NCI-H1092 treated with DMSO at 0.1 percent for 48 hours (cell line): ENCODE measurements at regions not wholly inside any gene's neighbourhood (a gene's known extent, or its start where the extent isn't known, plus 50 kb on each side); places are given as distances from the start of the nearest gene placed in this dataset.

ENCODE experiments used
- DNase-seq: peaks from one replicate; lab custom pipeline; 2025; lab: John Stamatoyannopoulos, UW

DNA sequence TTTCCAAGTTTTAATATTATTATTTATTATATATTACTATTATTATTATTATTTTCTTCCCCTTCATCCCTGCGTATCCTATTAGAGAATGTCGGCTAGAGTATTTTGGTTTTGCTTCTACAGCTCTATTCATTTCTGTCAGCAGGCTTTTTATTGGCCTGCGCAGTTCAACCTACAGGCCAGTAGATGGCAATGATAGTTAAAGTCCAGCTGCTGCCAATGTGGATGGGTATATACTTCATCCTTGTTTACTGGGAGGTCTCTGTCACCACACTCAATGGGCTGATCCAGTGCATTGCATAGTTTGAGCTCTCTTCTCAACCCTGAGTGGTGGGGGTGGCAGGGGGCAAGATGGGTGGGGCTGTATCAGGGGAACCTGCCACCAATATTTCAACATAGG lies 799.8 kb downstream of the NSUN3 start:
- DNase-seq = peak; percentile 1

DNA sequence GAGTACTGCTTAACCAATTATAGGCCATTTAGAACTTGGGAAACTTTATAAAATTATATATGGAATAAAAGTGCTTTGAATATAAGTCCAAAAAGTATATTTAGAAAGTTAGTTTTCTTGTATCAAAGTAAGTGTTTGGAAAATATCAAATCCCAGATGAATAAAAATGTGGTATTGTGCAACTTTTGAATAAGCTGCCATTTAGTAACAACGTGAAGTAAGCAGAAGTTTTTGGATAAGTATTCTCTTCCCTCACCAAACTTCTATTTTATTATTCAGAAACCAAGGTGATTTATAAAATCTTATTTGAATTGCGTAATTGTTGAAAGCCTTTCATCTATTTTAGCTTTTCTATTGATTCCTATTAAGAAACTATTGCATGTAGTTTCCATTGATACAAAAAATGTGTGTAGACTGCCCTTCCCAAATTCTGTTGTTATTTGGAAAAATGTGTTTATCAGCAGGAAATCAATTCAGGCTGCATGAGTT lies 806.2 kb downstream of the NSUN3 start:
- DNase-seq = no peak

DNA sequence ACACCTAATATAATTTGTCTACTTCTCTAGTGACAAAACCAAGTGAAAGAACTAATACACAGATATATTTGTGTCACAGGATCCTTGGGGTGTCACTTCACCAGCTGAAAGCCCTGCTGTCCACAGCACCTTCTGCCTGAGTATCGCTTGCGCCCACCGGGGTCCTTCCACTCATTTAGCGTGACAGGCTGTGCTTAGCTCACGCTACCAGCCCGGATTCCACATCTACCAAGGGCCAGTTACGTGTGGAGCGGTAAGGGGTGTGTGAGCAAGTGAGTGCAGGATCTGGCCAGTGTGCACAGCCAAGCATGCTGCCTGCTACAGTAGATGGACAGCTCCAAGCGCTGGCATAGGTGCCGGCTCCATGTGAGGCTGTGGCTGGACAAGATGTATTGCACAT lies 810.9 kb downstream of the NSUN3 start:
- DNase-seq = no peak

DNA sequence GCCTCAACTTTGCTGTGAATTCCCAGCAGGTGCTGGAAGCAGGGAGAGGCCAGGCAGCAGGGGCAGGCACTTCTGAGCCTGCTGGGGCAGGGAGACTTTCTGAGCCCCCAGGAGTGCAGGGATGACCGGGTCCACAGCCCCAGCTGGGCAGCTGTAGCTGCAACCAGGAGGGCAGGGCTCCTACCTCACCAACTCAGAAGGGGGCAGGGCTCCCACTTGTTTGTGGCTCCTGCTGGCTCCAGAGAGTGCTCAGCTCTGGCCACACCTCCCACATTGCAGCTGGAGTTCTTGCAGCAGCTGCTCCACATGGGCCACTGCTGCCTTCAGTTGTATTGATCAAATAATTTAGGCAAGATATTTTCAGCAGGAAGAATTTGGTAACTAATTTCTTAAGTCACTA lies 812.3 kb downstream of the NSUN3 start:
- no peak for DNase-seq

DNA sequence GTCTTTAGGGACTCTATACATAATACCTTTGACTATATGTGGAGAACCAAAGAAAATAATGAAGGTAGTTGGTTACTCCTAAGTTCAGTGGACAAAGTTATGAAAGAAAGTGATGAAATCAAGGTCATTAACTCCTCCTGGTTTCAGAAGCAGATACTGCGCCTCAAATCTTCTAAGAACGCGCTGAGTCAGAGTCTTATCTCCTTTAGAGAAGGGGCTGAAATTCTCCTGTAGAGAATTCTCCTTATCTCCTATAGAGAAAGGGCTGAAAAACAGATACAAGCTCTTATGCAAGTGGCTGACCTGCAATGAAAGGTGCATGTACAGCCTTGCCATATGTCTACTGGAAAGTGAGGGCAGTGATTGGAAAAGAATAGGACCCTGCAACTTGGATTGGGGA lies 824.2 kb downstream of the NSUN3 start:
- no peak for DNase-seq

DNA sequence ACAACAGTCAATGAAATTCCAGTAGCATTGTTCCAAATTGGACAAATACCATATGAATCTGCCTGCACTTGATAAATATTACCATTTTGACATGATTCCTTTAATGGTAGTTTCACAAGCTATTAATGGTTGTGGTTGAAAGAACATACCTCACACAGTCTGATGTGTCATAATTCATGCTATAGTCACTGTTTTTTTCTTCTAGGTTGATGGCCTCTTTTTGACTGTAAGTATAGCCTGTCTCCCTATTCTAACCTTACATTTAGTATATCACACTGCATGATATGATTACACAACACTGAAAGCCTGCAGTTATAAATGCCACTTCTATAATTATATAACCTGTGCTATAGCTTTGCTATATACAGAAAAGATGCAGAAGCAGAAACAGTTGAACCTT lies 834.1 kb downstream of the NSUN3 start:
- DNase-seq = no peak

DNA sequence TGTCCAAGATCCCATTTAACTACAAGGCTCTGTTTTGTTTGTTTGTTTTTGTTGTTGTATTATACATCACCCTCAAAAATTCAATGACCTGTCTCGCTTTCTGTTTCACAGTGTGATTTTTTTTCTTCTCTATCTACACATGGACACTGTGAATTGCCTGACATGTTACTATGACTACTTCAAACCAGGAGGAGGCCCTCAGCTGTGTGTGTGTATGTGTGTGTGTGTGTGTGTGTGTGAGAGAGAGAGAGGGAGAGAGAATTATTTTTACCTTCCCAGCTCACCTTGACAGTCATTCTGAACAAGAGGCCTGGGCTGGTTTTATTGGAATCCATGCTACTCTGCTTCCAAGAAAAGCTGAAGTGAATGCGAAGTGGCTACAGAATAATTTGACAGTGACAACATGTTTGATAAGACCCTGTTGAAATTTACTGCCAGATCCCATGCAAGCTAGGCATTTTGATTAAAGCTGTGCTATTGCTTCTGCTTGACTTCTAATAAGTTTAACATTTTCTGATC lies 841.4 kb downstream of the NSUN3 start:
- DNase-seq = no peak

DNA sequence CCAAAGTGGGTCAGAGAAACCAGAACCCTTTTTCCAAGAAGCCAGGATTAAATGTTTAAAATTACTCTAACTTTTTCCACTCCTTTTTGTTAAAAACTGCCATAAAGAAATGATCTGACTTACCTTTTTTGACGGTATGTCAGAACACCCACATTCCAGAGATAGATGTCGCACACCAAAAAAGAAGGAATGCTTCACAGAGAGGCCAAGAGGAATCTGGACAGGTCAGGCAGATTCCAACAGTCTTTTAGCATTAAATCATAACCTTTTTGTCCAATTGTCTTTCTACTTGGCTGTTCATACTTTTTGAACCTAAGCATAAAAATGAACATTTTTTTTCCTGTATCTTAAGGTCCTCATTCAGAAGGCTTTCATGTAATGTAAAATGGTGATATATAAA lies 846.9 kb downstream of the NSUN3 start:
- DNase-seq = no peak

DNA sequence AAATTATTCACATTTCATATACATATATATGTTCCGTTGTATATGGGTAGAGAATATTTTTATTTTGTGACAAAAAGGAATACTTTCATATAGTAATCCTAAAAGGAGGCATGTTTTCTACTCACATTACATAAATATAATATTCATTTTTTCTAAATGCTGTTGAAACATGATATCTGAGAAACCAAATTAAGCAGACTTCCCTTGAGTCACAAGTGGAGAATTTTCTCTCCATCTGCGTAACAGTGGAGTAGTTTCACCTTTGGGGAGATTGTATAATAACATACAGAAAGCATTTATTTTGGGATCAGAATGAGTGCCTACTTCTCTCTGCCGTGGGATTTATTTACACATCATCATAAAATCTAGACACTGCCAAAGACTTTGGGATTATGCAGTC lies 849.8 kb downstream of the NSUN3 start:
- no peak for DNase-seq

DNA sequence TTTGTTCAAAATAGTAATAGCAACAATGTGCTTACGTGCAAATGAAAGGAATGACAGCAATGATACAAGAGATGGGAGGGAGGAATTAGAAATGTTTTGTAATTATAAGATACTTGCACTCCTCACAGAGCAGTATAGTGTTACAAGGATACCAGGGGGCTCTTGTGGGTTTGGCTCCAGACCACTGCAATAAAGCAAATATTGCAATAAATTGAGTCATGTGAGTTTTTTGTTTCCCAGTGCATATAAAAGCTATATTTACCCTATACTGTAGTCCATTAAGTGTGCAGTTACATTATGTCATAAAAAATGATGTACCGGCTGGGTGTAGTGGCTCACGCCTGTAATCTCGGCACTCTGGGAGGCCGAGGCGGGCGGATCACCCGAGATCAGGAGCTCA lies 864.3 kb downstream of the NSUN3 start:
- DNase-seq = no peak

DNA sequence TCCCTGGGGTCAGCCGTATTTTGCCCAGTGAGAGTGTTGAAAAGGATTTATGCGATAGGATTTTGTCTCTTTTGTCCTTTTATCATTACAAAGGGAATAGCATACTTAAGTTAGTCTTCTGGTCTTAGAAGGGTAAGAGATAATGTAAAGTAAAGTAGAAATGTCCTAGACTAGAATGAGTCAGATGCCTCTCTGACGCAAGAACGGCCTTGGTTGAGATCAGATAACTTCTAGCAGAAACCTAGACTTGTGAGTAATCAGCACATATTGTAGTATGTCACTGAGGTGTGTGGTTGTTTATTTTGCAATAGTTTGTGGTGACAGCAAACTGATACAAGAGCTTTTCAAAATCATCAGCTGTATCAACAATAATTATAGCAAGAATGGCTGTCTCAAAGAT lies 866.1 kb downstream of the NSUN3 start:
- no peak for DNase-seq

DNA sequence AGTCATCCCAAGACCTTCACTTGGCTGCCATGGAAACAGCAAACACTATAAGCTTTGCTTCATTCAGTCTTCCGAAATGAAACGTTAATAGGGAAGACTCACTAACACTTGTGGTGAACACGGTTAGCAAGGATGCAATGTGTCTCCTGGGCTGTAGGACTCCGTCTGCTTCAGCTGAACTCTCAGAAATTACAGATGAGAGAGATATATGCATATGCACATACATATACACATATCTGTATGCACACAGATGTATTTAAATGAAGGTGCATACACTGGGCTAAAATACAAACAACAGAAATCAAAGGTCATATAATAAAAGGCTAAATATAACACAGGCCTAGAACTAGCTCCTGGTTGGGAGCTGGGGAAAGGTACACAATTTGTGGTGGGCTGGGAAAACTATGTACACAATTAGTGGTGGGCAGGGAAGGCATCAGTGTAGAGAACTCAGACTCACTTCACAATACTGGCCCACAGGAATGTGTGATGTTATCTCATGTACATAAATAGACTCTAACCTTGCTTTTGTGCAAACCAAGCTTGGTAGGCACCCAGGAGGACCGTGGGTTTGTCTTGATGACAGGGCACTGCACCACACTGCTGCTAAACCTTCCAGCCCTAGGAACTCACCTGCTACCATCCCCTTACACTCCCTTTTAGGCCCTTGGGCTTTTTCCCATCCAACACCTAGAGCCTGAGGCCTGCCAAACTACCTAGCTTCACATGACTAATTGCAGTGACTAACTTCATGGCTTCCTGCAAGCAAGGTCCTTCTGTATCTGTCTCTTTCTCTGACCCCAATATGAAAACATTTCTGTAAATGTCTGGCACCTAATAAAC lies 873.1 kb downstream of the NSUN3 start:
- DNase-seq = no peak

DNA sequence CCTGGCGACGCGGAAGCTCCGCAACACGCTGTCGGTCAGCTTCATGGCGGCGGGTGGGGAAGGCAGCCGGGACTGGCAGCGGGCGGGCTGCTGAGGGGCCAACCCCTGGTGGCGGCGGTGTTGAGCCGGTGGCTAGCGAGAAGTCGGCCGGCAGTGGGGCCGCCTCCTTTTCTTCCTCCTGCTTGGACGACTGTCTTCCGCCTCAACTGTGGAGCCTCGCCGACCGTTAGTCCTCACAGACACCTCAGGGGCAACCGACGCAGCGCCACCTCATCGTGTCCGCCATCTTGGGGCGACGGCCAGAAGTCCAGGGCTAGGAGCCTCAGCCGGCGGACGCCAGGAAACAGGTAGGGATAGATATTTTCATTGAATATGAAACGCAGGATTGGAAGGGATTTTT lies 875.1 kb downstream of the NSUN3 start:
- DNase-seq = no peak

DNA sequence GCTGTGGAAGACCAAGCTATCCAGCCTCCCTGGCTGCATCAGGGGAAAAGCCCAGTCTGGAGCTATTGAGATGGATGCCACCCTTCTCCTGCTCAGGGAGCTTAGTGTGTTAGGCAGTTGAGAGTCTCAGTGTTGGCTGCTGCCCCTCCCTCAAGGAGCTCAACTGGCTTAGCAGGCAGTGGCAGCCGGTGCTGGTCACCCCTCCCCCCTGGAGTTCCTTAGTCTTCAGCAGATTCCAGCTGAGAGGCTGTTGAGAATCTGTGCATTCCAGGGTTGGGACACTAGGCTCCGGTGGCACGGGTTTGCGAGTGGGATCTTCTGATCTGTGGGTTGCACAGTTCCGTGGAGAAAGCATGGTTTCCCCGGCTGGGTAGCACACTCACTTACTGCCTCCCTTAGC lies 883.8 kb downstream of the NSUN3 start:
- DNase-seq = no peak

DNA sequence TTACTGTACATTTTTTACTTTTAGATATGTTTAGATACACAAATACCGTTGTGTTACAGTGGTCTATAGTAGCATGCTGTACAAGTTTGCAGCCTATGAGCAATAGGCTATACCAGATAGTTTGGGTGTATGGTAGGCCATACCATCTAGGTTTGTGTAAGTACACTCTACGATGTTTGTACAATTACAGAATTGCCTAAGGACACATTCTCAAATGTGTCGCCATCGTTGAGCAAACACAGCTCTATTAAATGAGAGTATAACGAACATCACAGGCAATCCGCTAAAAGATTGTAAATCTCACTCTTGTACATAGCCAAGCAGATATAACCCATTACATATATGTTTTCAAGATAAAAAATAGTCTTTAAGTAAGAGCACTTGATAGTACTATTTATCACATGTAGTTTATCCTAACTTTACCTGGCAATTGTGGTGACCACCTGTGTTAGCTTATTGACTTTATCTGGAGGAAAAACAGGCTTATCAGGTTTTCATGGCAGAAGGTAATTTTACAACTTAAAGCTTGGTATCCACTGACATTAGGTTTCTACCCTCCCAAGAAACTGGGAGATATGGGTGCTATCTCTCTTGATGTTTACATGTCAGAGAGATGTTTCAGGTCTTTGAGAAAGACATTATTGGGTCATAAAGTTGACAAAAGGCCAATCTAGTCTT lies 898.7 kb downstream of the NSUN3 start:
- DNase-seq = no peak

DNA sequence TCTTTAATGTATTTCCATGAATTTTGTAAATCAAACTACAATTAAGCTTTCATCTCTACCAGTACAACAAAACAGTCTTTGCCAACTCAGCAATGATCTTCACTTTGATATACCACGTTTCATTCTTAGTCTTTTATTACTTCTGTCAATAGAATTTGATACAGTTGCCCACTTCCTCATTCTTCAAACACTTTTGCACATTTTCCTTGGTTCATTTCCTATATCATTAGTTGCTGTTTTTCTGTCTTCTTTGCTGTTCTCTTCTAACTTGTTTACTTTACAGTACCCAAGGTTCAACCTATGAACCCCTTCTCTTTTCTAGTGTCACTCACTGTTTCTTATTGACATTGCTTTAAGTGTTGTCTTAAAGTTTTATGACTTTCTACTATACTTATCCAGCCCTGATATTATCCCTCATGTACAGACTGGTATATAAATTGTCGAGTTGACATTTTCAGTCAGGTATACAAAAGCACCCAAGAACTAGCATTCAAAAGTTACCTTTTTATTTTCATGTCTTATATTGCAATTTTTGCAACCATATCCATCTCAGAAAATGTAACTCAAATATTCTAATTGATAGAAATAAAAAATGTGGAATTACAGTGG lies 903.1 kb downstream of the NSUN3 start:
- no peak for DNase-seq

DNA sequence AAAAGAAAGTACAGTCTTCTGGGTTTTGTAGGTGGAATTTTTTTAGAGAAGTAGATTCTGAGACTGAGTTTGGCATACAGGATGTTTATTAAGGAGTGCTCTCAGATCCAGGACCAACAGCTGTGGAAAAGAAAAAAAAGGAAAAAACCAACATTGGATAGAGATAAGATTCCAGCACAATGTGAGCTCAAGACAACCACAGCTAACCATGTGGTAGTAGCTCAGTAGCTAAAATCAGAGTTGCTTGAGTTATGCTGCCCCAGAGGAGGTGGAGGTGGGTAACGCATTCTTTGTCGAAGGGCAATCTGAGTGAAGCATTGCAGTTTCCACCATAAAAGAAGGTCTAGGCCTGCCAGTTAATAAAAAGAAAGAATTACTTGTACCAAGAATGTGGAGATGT lies 904.3 kb downstream of the NSUN3 start:
- DNase-seq = no peak

DNA sequence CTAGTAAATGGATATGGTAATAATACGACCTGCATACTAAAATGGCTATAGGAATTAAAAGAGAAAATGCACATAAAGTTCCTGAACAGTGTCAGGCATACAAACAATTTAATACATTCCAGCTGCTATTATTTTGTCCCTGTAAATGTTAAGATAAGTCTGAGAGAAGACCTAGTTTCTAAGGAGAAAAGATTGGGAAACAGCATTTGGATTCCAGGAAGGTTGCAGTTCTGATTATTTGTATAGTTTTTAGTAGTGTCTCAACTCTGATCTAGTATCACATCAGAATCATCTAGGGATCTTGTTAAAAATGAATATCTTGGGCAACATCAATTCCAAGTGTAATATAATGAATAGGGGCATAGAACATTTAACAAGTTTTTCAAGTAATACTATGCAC lies 905.7 kb downstream of the NSUN3 start:
- DNase-seq = no peak

DNA sequence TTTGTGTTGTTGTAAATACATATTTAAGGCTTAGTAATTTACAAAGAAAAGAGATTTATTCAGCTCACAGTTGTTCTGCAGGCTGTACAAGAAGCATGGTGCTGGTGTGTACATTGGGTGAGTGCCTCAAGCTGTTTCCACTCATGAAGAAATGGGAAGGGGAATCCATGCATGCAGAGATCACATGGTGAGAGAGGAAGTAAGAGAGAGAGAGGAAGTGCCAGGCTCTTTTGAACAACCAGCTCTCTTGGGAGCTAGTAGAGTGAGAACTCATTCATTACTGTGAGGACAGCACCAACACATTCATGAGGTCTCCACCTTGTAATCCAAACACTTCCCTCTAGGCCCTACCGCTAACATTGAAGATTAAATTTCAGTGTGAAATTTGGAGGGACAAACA lies 909.2 kb downstream of the NSUN3 start:
- DNase-seq = no peak

DNA sequence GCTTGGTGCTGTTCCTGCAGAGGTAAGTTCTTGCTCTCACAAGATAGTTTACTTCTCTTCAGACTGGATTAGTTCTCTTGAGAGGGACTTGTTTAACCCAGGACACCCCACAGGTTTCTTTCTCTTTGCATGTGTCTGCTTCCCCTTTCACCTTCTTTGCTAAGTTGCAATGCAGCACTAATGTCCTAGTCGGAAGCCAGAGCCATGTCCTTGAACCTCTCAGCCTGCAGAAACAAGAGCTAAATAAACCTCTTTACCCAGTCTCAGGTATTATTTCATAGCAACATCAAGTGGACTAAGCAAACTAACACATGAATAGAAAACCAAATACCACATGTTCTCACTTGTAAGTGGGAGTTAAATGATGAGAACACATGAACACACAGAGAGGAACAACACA lies 915.2 kb downstream of the NSUN3 start:
- DNase-seq = peak; percentile 9

DNA sequence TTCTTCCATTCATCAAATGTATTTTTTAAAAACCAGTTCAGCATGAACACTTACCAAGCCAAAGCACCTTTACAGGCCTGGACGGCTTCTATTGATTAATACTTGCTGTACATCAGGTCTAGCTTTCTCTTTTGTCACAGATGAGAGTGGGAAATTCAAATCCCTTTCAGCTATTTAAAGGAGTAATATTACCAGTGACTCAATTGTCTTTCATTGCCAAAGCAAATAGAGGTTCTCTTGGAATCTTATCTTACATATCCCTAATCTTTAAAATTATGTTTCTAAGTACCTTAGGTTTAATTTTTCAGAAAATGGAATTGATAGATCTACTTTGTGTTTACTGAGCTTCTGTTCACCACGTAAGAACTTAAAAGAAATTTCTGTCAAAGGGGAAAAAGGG lies 922.9 kb downstream of the NSUN3 start:
- no peak for DNase-seq

DNA sequence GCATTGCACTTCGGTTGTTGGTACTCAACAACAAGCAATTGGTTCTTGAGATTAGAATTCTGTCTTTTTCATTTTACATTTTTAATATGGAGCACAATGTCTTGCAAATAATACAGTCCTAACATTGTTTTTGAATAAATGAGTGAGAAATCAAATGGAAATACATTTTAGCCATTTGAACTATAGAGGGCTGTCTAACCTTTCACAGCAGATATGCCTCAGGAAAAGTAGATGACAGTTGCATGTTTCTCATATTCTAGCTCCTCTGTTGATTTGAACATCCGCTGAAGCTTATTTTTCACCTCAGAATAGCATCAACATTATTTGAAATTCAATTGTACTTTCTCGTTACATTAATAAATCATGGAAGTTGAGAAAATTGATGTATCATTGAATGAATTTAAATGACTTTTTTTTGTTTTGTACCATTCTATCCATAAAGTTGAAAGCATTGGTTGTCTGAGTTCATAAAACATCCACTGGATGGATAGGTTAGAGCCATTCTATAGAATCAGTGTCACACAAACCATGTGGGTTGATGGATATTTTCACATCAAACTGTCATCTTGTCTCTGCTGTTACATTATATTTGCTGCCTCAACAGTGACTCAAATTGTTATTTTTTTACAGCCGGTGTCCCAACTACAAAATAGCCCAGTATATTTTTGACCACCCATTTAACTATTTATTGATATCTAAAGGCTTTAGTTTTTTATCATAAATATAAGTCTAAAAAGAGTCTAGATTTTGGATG lies 928.3 kb downstream of the NSUN3 start:
- DNase-seq = no peak
